ENCODE measurements at regions not wholly inside any gene's neighbourhood (a gene's known extent, or its start where the extent isn't known, plus 50 kb on each side); places are given as distances from the start of the nearest gene placed in this dataset.

GRCh38 chr9:1598270-1598669 lies 416.9 kb upstream of the SMARCA2 start:
- no peak overlapping the region for H3K27ac ChIP-seq
- no peak overlapping the region for H3K4me3 ChIP-seq
- H3K36me3 ChIP-seq = no peaks in the 10 kb centered on the region
- H3K27me3 ChIP-seq = no peaks in the 10 kb centered on the region
- TF ChIP-seq CTCF (IDR thresholded peaks at IDR 0.05) (no peak), POLR2A (IDR thresholded peaks at IDR 0.05) (no peak)
- DNase-seq = no peak
- no peaks in the 10 kb centered on the region for H3K9me3 ChIP-seq
- H3K4me1 ChIP-seq = no peaks in the 10 kb centered on the region

- Histone ChIP-seq H3K4me1 (no peaks in the 10 kb centered on the region), H3K4me3 (no peak overlapping the region), H3K27me3 (no peaks in the 10 kb centered on the region), H3K27ac (no peak overlapping the region), H3K36me3 (no peaks in the 10 kb centered on the region), H3K9me3 (no peaks in the 10 kb centered on the region)
- no peak for DNase-seq
- no peak for TF ChIP-seq POLR2A (IDR thresholded peaks at IDR 0.05)
- no peak for TF ChIP-seq CTCF (IDR thresholded peaks at IDR 0.05)
These were observed 415.2 kb upstream of the SMARCA2 start for GRCh38 chr9:1599961-1600360.

GRCh38 chr9:1604942-1605560 lies 410.1 kb upstream of the SMARCA2 start:
- no peak for DNase-seq
- Histone ChIP-seq H3K36me3 (no peaks in the 10 kb centered on the region), H3K4me1 (no peaks in the 10 kb centered on the region), H3K4me3 (no peak overlapping the region), H3K27ac (no peak overlapping the region), H3K9me3 (no peaks in the 10 kb centered on the region), H3K27me3 (no peaks in the 10 kb centered on the region)
- no peak for TF ChIP-seq POLR2A (IDR thresholded peaks at IDR 0.05)
- TF ChIP-seq CTCF (IDR thresholded peaks at IDR 0.05) = peak in 3 of 6 experiments; percentile 18 to 31 (median 30)

GRCh38 chr9:1606253-1606652 lies 408.9 kb upstream of the SMARCA2 start:
- Histone ChIP-seq H3K9me3 (no peaks in the 10 kb centered on the region), H3K27me3 (no peaks in the 10 kb centered on the region), H3K36me3 (no peaks in the 10 kb centered on the region), H3K27ac (no peak overlapping the region), H3K4me1 (no peaks in the 10 kb centered on the region), H3K4me3 (no peak overlapping the region)
- TF ChIP-seq CTCF (IDR thresholded peaks at IDR 0.05) (no peak), POLR2A (IDR thresholded peaks at IDR 0.05) (no peak)
- no peak for DNase-seq

- no peak for DNase-seq
- H3K4me1 ChIP-seq = no peaks in the 10 kb centered on the region
- H3K4me3 ChIP-seq = no peak overlapping the region
- H3K9me3 ChIP-seq = no peaks in the 10 kb centered on the region
- H3K36me3 ChIP-seq = no peaks in the 10 kb centered on the region
- TF ChIP-seq POLR2A (IDR thresholded peaks at IDR 0.05) (no peak), CTCF (IDR thresholded peaks at IDR 0.05) (no peak)
- H3K27me3 ChIP-seq = no peaks in the 10 kb centered on the region
- no peak overlapping the region for H3K27ac ChIP-seq
These were observed 402.3 kb upstream of the SMARCA2 start for GRCh38 chr9:1612886-1613285.

GRCh38 chr9:1617419-1617818 lies 397.7 kb upstream of the SMARCA2 start:
- Histone ChIP-seq H3K4me1 (no peaks in the 10 kb centered on the region), H3K36me3 (no peaks in the 10 kb centered on the region), H3K9me3 (no peaks in the 10 kb centered on the region), H3K4me3 (no peak overlapping the region), H3K27ac (no peak overlapping the region), H3K27me3 (no peaks in the 10 kb centered on the region)
- TF ChIP-seq POLR2A (IDR thresholded peaks at IDR 0.05) (no peak), CTCF (IDR thresholded peaks at IDR 0.05) (no peak)
- DNase-seq = no peak

Data from Peyer's patch (tissue), 4 donors.